ENCODE measurements at regions not wholly inside any gene's neighbourhood (a gene's known extent, or its start where the extent isn't known, plus 50 kb on each side); places are given as distances from the start of the nearest gene placed in this dataset.

GRCh38 chr7:67762516-67762915 is 765.9 kb downstream of the TYW1 start:
- no peak for DNase-seq (ENCODE audit: low read depth)

GRCh38 chr7:67764289-67764688 is 767.7 kb downstream of the TYW1 start:
- DNase-seq (ENCODE audit: low read depth): no peak

- DNase-seq (ENCODE audit: low read depth): no peak
Measured at GRCh38 chr7:67765481-67766175, 769.0 kb downstream of the TYW1 start.

GRCh38 chr7:67766906-67767410 is 770.3 kb downstream of the TYW1 start:
- no peak for DNase-seq (ENCODE audit: low read depth)

- no peak for DNase-seq (ENCODE audit: low read depth)
Measured at GRCh38 chr7:67771846-67772605, 775.4 kb downstream of the TYW1 start.

- DNase-seq (ENCODE audit: low read depth): no peak
Measured at GRCh38 chr7:67773081-67773480, 776.4 kb downstream of the TYW1 start.

- no peak for DNase-seq (ENCODE audit: low read depth)
Measured at GRCh38 chr7:67777119-67777518, 780.5 kb downstream of the TYW1 start.

- no peak for DNase-seq (ENCODE audit: low read depth)
Measured at GRCh38 chr7:67781841-67782240, 785.2 kb downstream of the TYW1 start.

GRCh38 chr7:67786021-67786420 is 789.4 kb downstream of the TYW1 start:
- DNase-seq (ENCODE audit: low read depth): no peak

GRCh38 chr7:67788669-67789068 is 792.0 kb downstream of the TYW1 start:
- no peak for DNase-seq (ENCODE audit: low read depth)

GRCh38 chr7:67791918-67792317 is 795.3 kb downstream of the TYW1 start:
- no peak for DNase-seq (ENCODE audit: low read depth)

- no peak for DNase-seq (ENCODE audit: low read depth)
Measured at GRCh38 chr7:67794544-67794943, 797.9 kb downstream of the TYW1 start.

- DNase-seq (ENCODE audit: low read depth): no peak
Measured at GRCh38 chr7:67803789-67804188, 807.2 kb downstream of the TYW1 start.

- DNase-seq (ENCODE audit: low read depth): no peak
Measured at GRCh38 chr7:67805921-67806471, 809.4 kb downstream of the TYW1 start.

GRCh38 chr7:67807826-67808225 is 811.2 kb downstream of the TYW1 start:
- no peak for DNase-seq (ENCODE audit: low read depth)

- no peak for DNase-seq (ENCODE audit: low read depth)
Measured at GRCh38 chr7:67809586-67809985, 813.0 kb downstream of the TYW1 start.

- DNase-seq (ENCODE audit: low read depth): no peak
Measured at GRCh38 chr7:67813621-67814292, 817.1 kb downstream of the TYW1 start.

- no peak for DNase-seq (ENCODE audit: low read depth)
Measured at GRCh38 chr7:67817481-67817880, 820.8 kb downstream of the TYW1 start.

GRCh38 chr7:67821116-67821515 is 824.5 kb downstream of the TYW1 start:
- no peak for DNase-seq (ENCODE audit: low read depth)

GRCh38 chr7:67823345-67823744 is 826.7 kb downstream of the TYW1 start:
- DNase-seq (ENCODE audit: low read depth): no peak

- no peak for DNase-seq (ENCODE audit: low read depth)
Measured at GRCh38 chr7:67825356-67825755, 828.7 kb downstream of the TYW1 start.

GRCh38 chr7:67841896-67842295 is 845.3 kb downstream of the TYW1 start:
- DNase-seq (ENCODE audit: low read depth): no peak

GRCh38 chr7:67842571-67842970 is 845.9 kb downstream of the TYW1 start:
- no peak for DNase-seq (ENCODE audit: low read depth)
